Nephron progenitor cell (in vitro differentiated cells): ENCODE measurements at regions not wholly inside any gene's neighbourhood (a gene's known extent, or its start where the extent isn't known, plus 50 kb on each side); places are given as distances from the start of the nearest gene placed in this dataset.
"Not testable (repeated sequence)": the region's sequence is repeated elsewhere in the genome, so short reads cannot be mapped to it uniquely, and the experiment has no call there.

Experiments
- DNase-seq: peaks from one replicate; pipeline ENCODE4 v3.0.0; 2021
- H3K27ac Mint-ChIP-seq: 2 replicates; pipeline ENCODE4 v1.8.0; 2021; ENCODE audit warnings: mild to moderate bottlenecking, moderate library complexity, mixed read lengths
- H3K27me3 Mint-ChIP-seq: 2 replicates; pipeline ENCODE4 v1.8.0; 2021; ENCODE audit warnings: mild to moderate bottlenecking, low read depth, mixed read lengths; ENCODE audit not compliant: poor library complexity
- H3K36me3 Mint-ChIP-seq: 2 replicates; pipeline ENCODE4 v1.8.0; 2021; ENCODE audit warnings: low read depth, mixed read lengths
- H3K4me1 Mint-ChIP-seq: 2 replicates; pipeline ENCODE4 v1.8.0; 2021; ENCODE audit warnings: mixed read lengths
- H3K4me3 Mint-ChIP-seq: 2 replicates; pipeline ENCODE4 v1.8.0; 2021; ENCODE audit warnings: mild to moderate bottlenecking, moderate library complexity, mixed read lengths
- H3K9me3 Mint-ChIP-seq: 2 replicates; pipeline ENCODE4 v1.8.0; 2021; ENCODE audit warnings: mild to moderate bottlenecking, moderate library complexity, mixed read lengths
- TF ChIP-seq, protein P1 (sequence below): fragments of 200-600 bp; sonication (generic); IDR thresholded peaks from 2 replicates; pipeline ENCODE4 v1.5.0; 2021; ENCODE audit warnings: antibody characterized with exemption

DNA sequence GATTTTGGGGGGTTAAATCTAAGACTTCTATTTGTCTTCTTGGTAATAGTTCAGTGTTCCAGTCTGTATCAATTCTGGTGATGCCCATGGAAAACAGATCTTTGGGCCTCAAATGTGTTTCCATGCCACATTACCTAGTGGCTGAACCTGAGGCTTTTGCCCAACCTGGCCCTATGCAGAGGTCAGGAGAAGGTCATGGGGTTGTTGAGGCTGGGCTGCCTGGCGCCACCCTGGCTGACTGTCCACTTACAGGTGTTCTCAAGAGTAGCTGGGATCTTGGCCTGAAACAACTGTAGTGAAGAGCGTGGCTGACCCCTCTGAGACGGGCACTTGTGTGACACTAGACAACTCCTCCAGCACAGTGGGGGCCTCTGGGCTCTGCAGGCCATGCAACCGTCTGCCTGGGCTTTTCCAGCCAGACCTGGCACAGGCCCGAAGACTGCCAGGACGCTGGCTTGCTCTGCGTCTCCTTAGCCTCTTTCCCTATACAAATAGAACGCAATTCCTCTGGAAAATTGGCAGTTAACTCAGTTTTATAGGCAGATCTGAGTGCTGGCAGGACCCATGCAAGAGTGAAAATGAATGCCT lies 127.8 kb downstream of the TRIM43 start:
- Mint-ChIP-seq H3K27me3 (no peaks in the 10 kb centered on the region), H3K9me3 (peaks cover 39% of the 10 kb centered on the region), H3K4me1 (peaks cover 19% of the 10 kb centered on the region), H3K36me3 (peaks cover 4% of the 10 kb centered on the region), H3K4me3 (no peak overlapping the region), H3K27ac (no peak overlapping the region)
- TF ChIP-seq, protein P1, sequence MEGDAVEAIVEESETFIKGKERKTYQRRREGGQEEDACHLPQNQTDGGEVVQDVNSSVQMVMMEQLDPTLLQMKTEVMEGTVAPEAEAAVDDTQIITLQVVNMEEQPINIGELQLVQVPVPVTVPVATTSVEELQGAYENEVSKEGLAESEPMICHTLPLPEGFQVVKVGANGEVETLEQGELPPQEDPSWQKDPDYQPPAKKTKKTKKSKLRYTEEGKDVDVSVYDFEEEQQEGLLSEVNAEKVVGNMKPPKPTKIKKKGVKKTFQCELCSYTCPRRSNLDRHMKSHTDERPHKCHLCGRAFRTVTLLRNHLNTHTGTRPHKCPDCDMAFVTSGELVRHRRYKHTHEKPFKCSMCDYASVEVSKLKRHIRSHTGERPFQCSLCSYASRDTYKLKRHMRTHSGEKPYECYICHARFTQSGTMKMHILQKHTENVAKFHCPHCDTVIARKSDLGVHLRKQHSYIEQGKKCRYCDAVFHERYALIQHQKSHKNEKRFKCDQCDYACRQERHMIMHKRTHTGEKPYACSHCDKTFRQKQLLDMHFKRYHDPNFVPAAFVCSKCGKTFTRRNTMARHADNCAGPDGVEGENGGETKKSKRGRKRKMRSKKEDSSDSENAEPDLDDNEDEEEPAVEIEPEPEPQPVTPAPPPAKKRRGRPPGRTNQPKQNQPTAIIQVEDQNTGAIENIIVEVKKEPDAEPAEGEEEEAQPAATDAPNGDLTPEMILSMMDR, result no peak
- no peak for DNase-seq

- TF ChIP-seq, protein P1, result no peak
- peaks cover 4% of the 10 kb centered on the region for H3K36me3 Mint-ChIP-seq
- H3K9me3 Mint-ChIP-seq, result peaks cover 54% of the 10 kb centered on the region
- no peak overlapping the region for H3K27ac Mint-ChIP-seq
- peaks cover 12% of the 10 kb centered on the region for H3K4me1 Mint-ChIP-seq
- H3K27me3 Mint-ChIP-seq, result peaks cover 5% of the 10 kb centered on the region
- no peak for DNase-seq
- H3K4me3 Mint-ChIP-seq, result no peak overlapping the region
Observed at GRCh38 chr2:95721726-95722125, 129.9 kb downstream of the TRIM43 start.

- peaks cover 4% of the 10 kb centered on the region for H3K36me3 Mint-ChIP-seq
- peak overlapping the region; percentile 37 for H3K27ac Mint-ChIP-seq
- H3K9me3 Mint-ChIP-seq, result peaks cover 57% of the 10 kb centered on the region
- H3K4me1 Mint-ChIP-seq, result peaks cover 8% of the 10 kb centered on the region
- no peak for DNase-seq
- peaks cover 8% of the 10 kb centered on the region for H3K27me3 Mint-ChIP-seq
- TF ChIP-seq, protein P1, result no peak
- no peak overlapping the region for H3K4me3 Mint-ChIP-seq
Observed at GRCh38 chr2:95722131-95722697, 130.4 kb downstream of the TRIM43 start.

GRCh38 chr2:95723627-95724210 lies 131.9 kb downstream of the TRIM43 start:
- H3K4me1 Mint-ChIP-seq, H3K27ac Mint-ChIP-seq, H3K27me3 Mint-ChIP-seq: not testable (repeated sequence)

DNA sequence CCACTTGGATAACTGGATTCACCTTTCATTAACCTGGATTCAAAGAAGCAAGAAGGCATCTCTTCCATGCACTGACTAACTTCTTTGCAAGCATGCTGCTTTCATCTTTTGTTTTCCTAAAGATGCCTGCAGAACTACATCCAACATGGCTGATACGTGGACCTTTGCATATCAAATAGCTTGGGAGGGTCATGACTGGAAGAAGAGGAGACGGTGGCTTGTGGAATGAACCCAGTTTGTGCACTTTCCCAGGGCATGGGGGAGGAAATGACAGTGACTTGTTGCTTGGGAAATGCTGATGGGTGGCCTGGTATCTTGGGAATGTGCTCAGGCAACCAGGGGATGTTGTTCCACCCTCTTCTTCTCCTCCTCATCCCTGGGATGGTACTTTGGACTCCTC lies 133.4 kb downstream of the TRIM43 start:
- not testable (repeated sequence) for H3K27ac Mint-ChIP-seq, H3K27me3 Mint-ChIP-seq, H3K4me3 Mint-ChIP-seq, DNase-seq, H3K36me3 Mint-ChIP-seq
- peaks cover 62% of the 10 kb centered on the region for H3K9me3 Mint-ChIP-seq
- peaks cover 11% of the 10 kb centered on the region for H3K4me1 Mint-ChIP-seq

More at GRCh38 chr2:95723627-95724210, 131.9 kb downstream of the TRIM43 start:
- not testable (repeated sequence) for H3K36me3 Mint-ChIP-seq, H3K4me3 Mint-ChIP-seq, DNase-seq
- peaks cover 57% of the 10 kb centered on the region for H3K9me3 Mint-ChIP-seq

- not testable (repeated sequence) for H3K27ac Mint-ChIP-seq, H3K27me3 Mint-ChIP-seq, H3K4me3 Mint-ChIP-seq, H3K36me3 Mint-ChIP-seq, DNase-seq
- Mint-ChIP-seq H3K4me1 (peaks cover 11% of the 10 kb centered on the region), H3K9me3 (peaks cover 66% of the 10 kb centered on the region)
Observed at GRCh38 chr2:95725677-95726076, 133.9 kb downstream of the TRIM43 start.

GRCh38 chr2:95727420-95727819 lies 135.6 kb downstream of the TRIM43 start:
- H3K4me1 Mint-ChIP-seq, H3K4me3 Mint-ChIP-seq, H3K36me3 Mint-ChIP-seq, H3K27ac Mint-ChIP-seq, H3K27me3 Mint-ChIP-seq, DNase-seq: not testable (repeated sequence)
- peaks cover 68% of the 10 kb centered on the region for H3K9me3 Mint-ChIP-seq
